H1 (cell line): ENCODE measurements at regions not wholly inside any gene's neighbourhood (a gene's known extent, or its start where the extent isn't known, plus 50 kb on each side); places are given as distances from the start of the nearest gene placed in this dataset.

Experiments used
- CTCF ChIA-PET: fragments of 300-600 bp; sonication (Branson Sonifier 250); formaldehyde crosslinking; loops from one replicate; lab custom pipeline; 2021; ENCODE audit not compliant: partially characterized antibody; lab: Charles Lee
- POLR2A ChIA-PET: fragments of 300-600 bp; sonication (Branson Sonifier 250); formaldehyde crosslinking; loops from one replicate; lab custom pipeline; 2021; ENCODE audit warnings: inconsistent platforms; ENCODE audit not compliant: partially characterized antibody; lab: Charles Lee
- DNase-seq, 2 experiments: peaks; one replicate each; pipeline versions ENCODE4 v3.0.0 to v3.0.0-alpha.2; 2010 to 2022; ENCODE audit warnings: low spot score in 2 of 2, low read depth in 1 of 2, mixed read lengths in 1 of 2
- FAIRE-seq: peaks from 2 replicates; lab custom pipeline; 2011; peaks lifted over from hg19 to GRCh38; lab: Jason Lieb, UNC
- H2AFZ ChIP-seq: 2 replicates; pipeline ENCODE4 v1.8.1; 2012; ENCODE audit warnings: low read length, inconsistent platforms
- H2AK5ac ChIP-seq: 2 replicates; pipeline ENCODE4 v1.6.1; 2013; ENCODE audit warnings: low read depth, low read length
- H2BK120ac ChIP-seq: replicated peaks from 2 replicates; pipeline ENCODE3; 2013; ENCODE audit warnings: low read depth, low read length, inconsistent platforms
- H2BK12ac ChIP-seq: 2 replicates; pipeline ENCODE4 v1.6.1; 2013; ENCODE audit warnings: low read depth, low read length
- H2BK15ac ChIP-seq: 2 replicates; pipeline ENCODE4 v1.6.1; 2013; ENCODE audit warnings: low read length
- H2BK20ac ChIP-seq: 2 replicates; pipeline ENCODE4 v1.6.1; 2013; ENCODE audit warnings: low read length
- H2BK5ac ChIP-seq: 2 replicates; pipeline ENCODE4 v1.6.1; 2013; ENCODE audit warnings: low read depth, low read length
- H3K14ac ChIP-seq: 2 replicates; pipeline ENCODE4 v1.6.1; 2013; ENCODE audit warnings: inconsistent platforms; ENCODE audit not compliant: insufficient read length
- H3K18ac ChIP-seq: 2 replicates; pipeline ENCODE4 v1.6.1; 2013; ENCODE audit warnings: low read length; ENCODE audit errors: extremely low read depth
- H3K23ac ChIP-seq: 2 replicates; pipeline ENCODE4 v1.6.1; 2013; ENCODE audit warnings: inconsistent platforms; ENCODE audit not compliant: insufficient read length
- H3K23me2 ChIP-seq: 2 replicates; pipeline ENCODE4 v1.6.1; 2013; ENCODE audit warnings: low read depth, low read length
- H3K27ac ChIP-seq: 2 replicates; pipeline ENCODE4 v1.6.1; 2011; ENCODE audit warnings: low read depth, low read length, inconsistent platforms
- H3K27me3 ChIP-seq, 4 experiments: replicated peaks in 1 of 4; 1 replicate in 1 of 4; 2 replicates in 3 of 4; pipeline versions ENCODE4 v1.6.1 to v1.8.1; 2011 to 2013; ENCODE audit warnings: low read length in 3 of 4, mild to moderate bottlenecking in 3 of 4, inconsistent platforms in 2 of 4, mixed read lengths in 2 of 4, moderate library complexity in 1 of 4; ENCODE audit not compliant: control insufficient read depth in 3 of 4, insufficient read depth in 3 of 4; ENCODE audit errors: extremely low read depth in 1 of 4
- H3K36me3 ChIP-seq, 4 experiments: 2 replicates each; pipeline versions ENCODE4 v1.6.1 to v1.8.1; 2011 to 2013; ENCODE audit warnings: mild to moderate bottlenecking in 4 of 4, low read length in 3 of 4, moderate library complexity in 2 of 4, control low read depth in 1 of 4, inconsistent platforms in 1 of 4; ENCODE audit not compliant: insufficient read depth in 4 of 4, control insufficient read depth in 2 of 4
- H3K4ac ChIP-seq: replicated peaks from 2 replicates; pipeline ENCODE3; 2013; ENCODE audit warnings: low read length, low read depth, mixed read lengths, inconsistent platforms; ENCODE audit not compliant: insufficient read length
- H3K4me1 ChIP-seq, 4 experiments: replicated peaks in 1 of 4; 1 replicate in 1 of 4; 2 replicates in 3 of 4; pipeline versions ENCODE4 v1.6.1 to v1.8.1; 2011 to 2013; ENCODE audit warnings: low read length in 3 of 4, inconsistent platforms in 2 of 4, mixed read lengths in 1 of 4; ENCODE audit not compliant: insufficient read depth in 4 of 4, control insufficient read depth in 3 of 4
- H3K4me2 ChIP-seq, 2 experiments: 2 replicates each; pipeline versions ENCODE4 v1.6.1 to v1.8.1; 2011 to 2013; ENCODE audit warnings: low read depth in 2 of 2, low read length in 2 of 2, control low read depth in 1 of 2, inconsistent platforms in 1 of 2, mild to moderate bottlenecking in 1 of 2; ENCODE audit not compliant: insufficient read depth in 1 of 2
- H3K4me3 ChIP-seq, 4 experiments: fragments of 200-600, 300-600 bp in 1 of 4; sonication (generic), shearing (Covaris generic), sonication (Bioruptor Twin) in 1 of 4; 2 replicates each; pipeline versions ENCODE4 v1.5.1 to v1.8.1; 2011 to 2016; ENCODE audit warnings: low read length in 4 of 4, low read depth in 3 of 4, control low read depth in 2 of 4, inconsistent platforms in 2 of 4, mild to moderate bottlenecking in 2 of 4, mixed read lengths in 1 of 4, moderate library complexity in 1 of 4; ENCODE audit not compliant: insufficient read depth in 2 of 4; ENCODE audit errors: extremely low read depth in 1 of 4
- H3K56ac ChIP-seq: replicated peaks from 2 replicates; pipeline ENCODE3; 2013; ENCODE audit warnings: low read depth, mild to moderate bottlenecking, mixed read lengths, low read length, inconsistent platforms; ENCODE audit not compliant: insufficient read length
- H3K79me1 ChIP-seq: 2 replicates; pipeline ENCODE4 v1.6.1; 2013; ENCODE audit warnings: low read depth, low read length, control low read depth
- H3K79me2 ChIP-seq, 2 experiments: 2 replicates each; pipeline versions ENCODE4 v1.6.1 to v1.8.1; 2012 to 2013; ENCODE audit warnings: low read length in 2 of 2, mild to moderate bottlenecking in 2 of 2, inconsistent platforms in 1 of 2; ENCODE audit not compliant: insufficient read depth in 2 of 2, control insufficient read depth in 1 of 2
- H3K9ac ChIP-seq, 4 experiments: replicated peaks in 1 of 4; 1 replicate in 1 of 4; 2 replicates in 3 of 4; pipeline versions ENCODE4 v1.6.1 to v1.8.1; 2011 to 2013; ENCODE audit warnings: low read depth in 3 of 4, low read length in 3 of 4, control low read depth in 2 of 4, mild to moderate bottlenecking in 2 of 4, moderate library complexity in 2 of 4, inconsistent platforms in 1 of 4; ENCODE audit errors: extremely low read depth in 1 of 4
- H3K9me3 ChIP-seq, 2 experiments: 2 replicates each; pipeline versions ENCODE4 v1.6.1 to v1.8.1; 2012 to 2013; ENCODE audit warnings: mild to moderate bottlenecking in 2 of 2, moderate library complexity in 2 of 2, control low read depth in 1 of 2, inconsistent platforms in 1 of 2, low read depth in 1 of 2, low read length in 1 of 2, mixed read lengths in 1 of 2; ENCODE audit not compliant: insufficient read depth in 2 of 2
- H4K20me1 ChIP-seq, 2 experiments: replicated peaks in 1 of 2; 2 replicates each; pipeline versions ENCODE3 to v1.8.1; 2011 to 2013; ENCODE audit warnings: inconsistent platforms in 2 of 2, low read length in 2 of 2, mild to moderate bottlenecking in 1 of 2; ENCODE audit not compliant: insufficient read depth in 2 of 2, control insufficient read depth in 1 of 2
- H4K5ac ChIP-seq: 2 replicates; pipeline ENCODE4 v1.6.1; 2013; ENCODE audit warnings: low read length, low read depth, mixed read lengths, inconsistent platforms; ENCODE audit not compliant: insufficient read length
- H4K8ac ChIP-seq: 2 replicates; pipeline ENCODE4 v1.8.0; 2013; ENCODE audit warnings: mild to moderate bottlenecking, moderate library complexity, low read length, inconsistent platforms; ENCODE audit not compliant: insufficient read depth; ENCODE audit errors: extremely low read depth
- H4K91ac ChIP-seq: replicated peaks from 2 replicates; pipeline ENCODE3; 2013; ENCODE audit warnings: low read length, mixed read lengths, inconsistent platforms; ENCODE audit not compliant: insufficient read length
- ASH2L ChIP-seq: fragments of 200-600, 300-600 bp; sonication (generic); IDR thresholded peaks from one replicate; pipeline ENCODE4 v1.7.1; 2017; ENCODE audit warnings: low read length
- CHD1 ChIP-seq: IDR thresholded peaks from 2 replicates; pipeline ENCODE4 v1.6.1; 2012; ENCODE audit warnings: low read depth, low read length, improper control_type of control experiment
- CREB1 ChIP-seq: IDR thresholded peaks from 2 replicates; pipeline ENCODE4 v1.6.1; 2012; ENCODE audit warnings: inconsistent platforms
- CTCF ChIP-seq, 3 experiments: IDR thresholded peaks; 1 replicate in 2 of 3; 2 replicates in 1 of 3; pipeline versions ENCODE4 v1.5.1 to v1.6.1; 2011; ENCODE audit warnings: low read length in 3 of 3, mild to moderate bottlenecking in 3 of 3, inconsistent platforms in 2 of 3, low read depth in 1 of 3, moderate library complexity in 1 of 3; ENCODE audit not compliant: insufficient read depth in 1 of 3; ENCODE audit errors: control extremely low read depth in 1 of 3
- EGR1 ChIP-seq: IDR thresholded peaks from 2 replicates; pipeline ENCODE4 v1.6.1; 2011; ENCODE audit warnings: low read depth, low read length, borderline replicate concordance
- HDAC6 ChIP-seq: IDR thresholded peaks from one replicate; pipeline ENCODE4 v1.7.1; 2012; ENCODE audit warnings: low read depth, mild to moderate bottlenecking, inconsistent platforms, low read length, moderate library complexity
- MAFK ChIP-seq: IDR thresholded peaks from 2 replicates; pipeline ENCODE4 v1.6.1; 2012; ENCODE audit warnings: low read depth, mild to moderate bottlenecking, improper control_type of control experiment, low read length
- RNF2 ChIP-seq: fragments of 200-900, 300-1000 bp; sonication (generic); IDR thresholded peaks from 2 replicates; pipeline ENCODE4 v1.7.1; 2016; ENCODE audit warnings: borderline replicate concordance, low read depth, mild to moderate bottlenecking, antibody characterized with exemption, low read length; ENCODE audit not compliant: poor library complexity, severe bottlenecking; ENCODE audit errors: missing control alignments
- RXRA ChIP-seq: IDR thresholded peaks from 2 replicates; pipeline ENCODE4 v1.6.1; 2011; ENCODE audit warnings: low read depth, mild to moderate bottlenecking, low read length, moderate library complexity; ENCODE audit not compliant: insufficient read depth
- SAP30 ChIP-seq: fragments of 300-600 bp; sonication (generic); IDR thresholded peaks from 2 replicates; pipeline ENCODE4 v1.7.1; 2012; ENCODE audit warnings: low read length, moderate library complexity, mild to moderate bottlenecking, inconsistent platforms; ENCODE audit not compliant: insufficient read depth, insufficient replicate concordance
- TEAD4 ChIP-seq: IDR thresholded peaks from 2 replicates; pipeline ENCODE4 v1.6.1; 2012; ENCODE audit warnings: low read depth, low read length, inconsistent platforms, mixed read lengths
- WGBS, 2 experiments: shearing (Covaris generic) in 1 of 2; methylation state at CpG; one replicate each; pipeline versions ENCODE4 v1.1.6 to v1.1.7; 2013 to 2015; ENCODE audit warnings: low lambda C conversion rate in 2 of 2, mixed read lengths in 2 of 2, inconsistent platforms in 1 of 2, low coverage in 1 of 2, missing lambda C conversion rate in 1 of 2; ENCODE audit not compliant: insufficient replicate concordance in 2 of 2, insufficient coverage in 1 of 2, insufficient read length in 1 of 2; ENCODE audit errors: extremely low coverage in 1 of 2, missing lambda C conversion rate in 1 of 2; 5-methylcytosine and 5-hydroxymethylcytosine counted together

GRCh38 chr14:97975962-97976361 lies 1178.8 kb downstream of the VRK1 start:
- 95% methylated on average over 6 of the region's 6 CpGs; no CpG with 5 or more reads in 1 of the 2 experiments for WGBS, 2 experiments
- TF ChIP-seq CREB1 (no peak), RNF2 (no peak), CHD1 (no peak), CTCF (IDR thresholded peaks at IDR 0.05; ENCODE audit: control extremely low read depth in 1 of 3, insufficient read depth in 1 of 3, low read depth in 1 of 3, low read length in 3 of 3) (no peak), ASH2L (no peak), HDAC6 (no peak), RXRA (no peak), SAP30 (no peak), TEAD4 (no peak), MAFK (no peak), EGR1 (no peak)

More at GRCh38 chr14:97975962-97976361, 1178.8 kb downstream of the VRK1 start:
- Histone ChIP-seq H3K79me2 (no peaks in the 10 kb centered on the region), H2BK5ac (no peak overlapping the region), H4K8ac (no peak overlapping the region; the same call in 1 of the 2 replicates), H3K4ac (no peak overlapping the region), H3K79me1 (no peaks in the 10 kb centered on the region), H3K4me3 (no peak overlapping the region), H4K91ac (no peak overlapping the region), H3K9me3 (no peaks in the 10 kb centered on the region), H2AFZ (no peak overlapping the region), H3K23me2 (peaks cover 2% of the 10 kb centered on the region; the same call in 1 of the 2 replicates), H3K14ac (no peak overlapping the region), H3K4me1 (no peaks in the 10 kb centered on the region; a peak in 1 of 7 replicates), H3K18ac (no peak overlapping the region), H3K4me2 (no peak overlapping the region), H2AK5ac (no peak overlapping the region), H3K36me3 (no peaks in the 10 kb centered on the region), H3K23ac (no peak overlapping the region), H2BK12ac (no peak overlapping the region), H3K27me3 (peaks cover 0 to 4% (median under 1%) of the 10 kb centered on the region in 4 experiments; a peak in 1 of 7 replicates), H3K56ac (no peak overlapping the region), H3K9ac (no peak overlapping the region), H2BK120ac (no peak overlapping the region), H2BK20ac (no peak overlapping the region), H4K20me1 (no peaks in the 10 kb centered on the region), H3K27ac (no peak overlapping the region), H4K5ac (no peak overlapping the region), H2BK15ac (0 out of 2 replicates have a peak overlapping the region, but pooled peaks have one; percentile 32)
- DNase-seq (no peak), FAIRE-seq (no peak)
- ChIA-PET CTCF (interaction anchor here (1.6 kb wide), 2 partner anchors 9 to 19 kb away, joined by 3 to 7 read pairs; no protein-coding TSS in a partner anchor), POLR2A (no interaction called here)
